HepG2 (cell line): ENCODE measurements at regions not wholly inside any gene's neighbourhood (a gene's known extent, or its start where the extent isn't known, plus 50 kb on each side); places are given as distances from the start of the nearest gene placed in this dataset.
"Not testable (repeated sequence)": the region's sequence is repeated elsewhere in the genome, so short reads cannot be mapped to it uniquely, and the experiment has no call there.

Experiments
- HIC2 ChIP-seq: sonication (generic); formaldehyde crosslinking; IDR thresholded peaks from 2 replicates; pipeline ENCODE4 v1.9.0; 2022; ENCODE audit warnings: low read depth, missing genetic modification reagents
- TRAFD1 ChIP-seq: sonication (generic); formaldehyde crosslinking; IDR thresholded peaks from 2 replicates; pipeline ENCODE4 v1.5.1; 2020; ENCODE audit warnings: missing genetic modification reagents, mild to moderate bottlenecking, borderline replicate concordance

- TF ChIP-seq HIC2, TRAFD1 (CRISPR knock-in tag): not testable (repeated sequence)
Measured at GRCh38 chr6:156670097-156670496, 107.1 kb upstream of the ARID1B start.
